Breast epithelium (tissue), 4 donors: ENCODE measurements at regions not wholly inside any gene's neighbourhood (a gene's known extent, or its start where the extent isn't known, plus 50 kb on each side); places are given as distances from the start of the nearest gene placed in this dataset.
"Not testable (repeated sequence)": the region's sequence is repeated elsewhere in the genome, so short reads cannot be mapped to it uniquely, and the experiment has no call there.

Source experiments
- DNase-seq, 2 donors: peaks; one replicate each; pipeline ENCODE4 v3.0.0-alpha.2; 2019; ENCODE audit warnings: low spot score in 2 of 2
- H3K27ac ChIP-seq, 2 donors: fragments of 200-600 bp; sonication (generic) in 1 of 2; one replicate each; pipeline ENCODE4 v1.5.1; 2016 to 2019; ENCODE audit warnings: mild to moderate bottlenecking in 1 of 2
- H3K27me3 ChIP-seq, 2 donors: fragments of 200-600 bp; sonication (generic) in 1 of 2; one replicate each; pipeline versions ENCODE4 v1.5.1 to v1.6.0; 2017 to 2019; ENCODE audit warnings: control low read depth in 1 of 2, mild to moderate bottlenecking in 1 of 2
- H3K36me3 ChIP-seq: fragments of 200-600 bp; one replicate; pipeline ENCODE4 v1.5.1; 2019
- H3K4me1 ChIP-seq, 2 donors: fragments of 200-600 bp; sonication (generic); one replicate each; pipeline ENCODE4 v1.5.1; 2016 to 2019; ENCODE audit warnings: control low read depth in 1 of 2
- H3K4me3 ChIP-seq, 3 donors: fragments of 200-600 bp; sonication (generic); 1 replicate in 2 of 3; 2 replicates in 1 of 3; pipeline ENCODE4 v1.5.1; 2016 to 2019; ENCODE audit warnings: mild to moderate bottlenecking in 3 of 3, moderate library complexity in 2 of 3
- H3K9me3 ChIP-seq, 2 donors: fragments of 200-600 bp; sonication (generic) in 1 of 2; one replicate each; pipeline ENCODE4 v1.5.1; 2016 to 2019; ENCODE audit warnings: control low read depth in 1 of 2
- POLR2A ChIP-seq: fragments of 450-650 bp; IDR thresholded peaks from one replicate; pipeline ENCODE4 v1.6.1; 2016; ENCODE audit warnings: antibody characterized with exemption, mild to moderate bottlenecking, moderate library complexity
- POLR2AphosphoS5 ChIP-seq, 3 donors: sonication (generic); formaldehyde crosslinking; IDR thresholded peaks; one replicate each; pipeline ENCODE4 v1.6.1; 2017; ENCODE audit warnings: antibody characterized with exemption in 3 of 3
- intact Hi-C: fragments of 100-400 bp; cut with DNase I; formaldehyde crosslinking; loops from one replicate; pipeline ENCODE4 v1.15.1; 2023; ENCODE audit warnings: low total_unique reads
- TF ChIP-seq, protein P1 (sequence below), 3 donors: fragments of 450-650 bp; IDR thresholded peaks; one replicate each; pipeline ENCODE4 v1.5.1; 2016 to 2017; ENCODE audit warnings: antibody characterized with exemption in 3 of 3, mild to moderate bottlenecking in 3 of 3, moderate library complexity in 3 of 3

DNA sequence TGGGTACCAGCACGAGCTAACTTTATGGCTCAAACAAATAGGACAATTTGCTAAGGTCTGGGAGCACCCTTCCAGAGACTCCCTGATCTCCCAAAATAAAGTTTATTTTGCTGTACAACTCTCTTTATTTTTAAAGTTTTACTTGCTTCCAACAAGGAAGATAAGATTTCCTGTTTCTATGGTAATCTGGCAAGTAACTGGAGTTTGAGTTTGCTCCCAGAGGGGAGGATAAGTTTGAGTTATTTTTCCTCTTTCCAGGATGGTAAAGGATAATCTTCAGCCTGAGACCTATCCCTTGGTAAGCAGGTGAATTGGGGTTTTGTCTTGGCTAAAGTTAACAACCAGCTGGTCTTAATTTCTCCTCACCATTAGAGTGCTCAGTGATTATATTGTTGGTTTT, 1019.4 kb upstream of the ALCAM start:
- no peak for DNase-seq
- intact Hi-C loops = no loop called here

DNA sequence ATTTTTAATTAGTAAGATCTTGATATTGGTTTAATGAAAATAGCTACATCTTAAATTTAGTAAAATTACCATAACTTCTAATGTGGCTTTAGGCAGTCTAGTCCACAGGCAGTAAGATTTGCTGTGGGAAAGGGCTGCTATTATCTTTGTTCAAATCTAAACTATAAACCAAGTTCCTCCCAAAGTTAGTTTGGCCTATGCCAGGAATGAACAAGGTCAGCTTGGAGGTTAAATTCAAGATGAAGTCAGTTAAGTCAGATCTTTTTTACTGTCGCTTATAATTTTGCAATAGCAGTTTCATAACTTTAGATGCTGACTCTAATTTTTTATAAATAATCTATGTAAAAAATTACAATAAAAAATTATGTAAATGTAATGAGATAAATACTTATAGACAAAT, 1016.9 kb upstream of the ALCAM start:
- DNase-seq = no peak
- no peaks in the 10 kb centered on the region for H3K9me3 ChIP-seq
- H3K4me3 ChIP-seq = no peak overlapping the region
- intact Hi-C loops = no loop called here
- no peaks in the 10 kb centered on the region for H3K36me3 ChIP-seq
- no peaks in the 10 kb centered on the region for H3K27me3 ChIP-seq
- TF ChIP-seq POLR2A = no peak
- H3K27ac ChIP-seq = no peak overlapping the region
- no peaks in the 10 kb centered on the region for H3K4me1 ChIP-seq

More for the DNA sequence above, 1019.4 kb upstream of the ALCAM start:
- Histone ChIP-seq H3K9me3 (no peaks in the 10 kb centered on the region), H3K4me3 (no peak overlapping the region), H3K27ac (no peak overlapping the region), H3K27me3 (no peaks in the 10 kb centered on the region), H3K4me1 (no peaks in the 10 kb centered on the region), H3K36me3 (no peaks in the 10 kb centered on the region)
- TF ChIP-seq POLR2A (no peak), POLR2AphosphoS5 (IDR thresholded peaks at IDR 0.05) (no peak)
- TF ChIP-seq, protein P1, sequence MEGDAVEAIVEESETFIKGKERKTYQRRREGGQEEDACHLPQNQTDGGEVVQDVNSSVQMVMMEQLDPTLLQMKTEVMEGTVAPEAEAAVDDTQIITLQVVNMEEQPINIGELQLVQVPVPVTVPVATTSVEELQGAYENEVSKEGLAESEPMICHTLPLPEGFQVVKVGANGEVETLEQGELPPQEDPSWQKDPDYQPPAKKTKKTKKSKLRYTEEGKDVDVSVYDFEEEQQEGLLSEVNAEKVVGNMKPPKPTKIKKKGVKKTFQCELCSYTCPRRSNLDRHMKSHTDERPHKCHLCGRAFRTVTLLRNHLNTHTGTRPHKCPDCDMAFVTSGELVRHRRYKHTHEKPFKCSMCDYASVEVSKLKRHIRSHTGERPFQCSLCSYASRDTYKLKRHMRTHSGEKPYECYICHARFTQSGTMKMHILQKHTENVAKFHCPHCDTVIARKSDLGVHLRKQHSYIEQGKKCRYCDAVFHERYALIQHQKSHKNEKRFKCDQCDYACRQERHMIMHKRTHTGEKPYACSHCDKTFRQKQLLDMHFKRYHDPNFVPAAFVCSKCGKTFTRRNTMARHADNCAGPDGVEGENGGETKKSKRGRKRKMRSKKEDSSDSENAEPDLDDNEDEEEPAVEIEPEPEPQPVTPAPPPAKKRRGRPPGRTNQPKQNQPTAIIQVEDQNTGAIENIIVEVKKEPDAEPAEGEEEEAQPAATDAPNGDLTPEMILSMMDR (IDR thresholded peaks at IDR 0.05) = no peak

DNA sequence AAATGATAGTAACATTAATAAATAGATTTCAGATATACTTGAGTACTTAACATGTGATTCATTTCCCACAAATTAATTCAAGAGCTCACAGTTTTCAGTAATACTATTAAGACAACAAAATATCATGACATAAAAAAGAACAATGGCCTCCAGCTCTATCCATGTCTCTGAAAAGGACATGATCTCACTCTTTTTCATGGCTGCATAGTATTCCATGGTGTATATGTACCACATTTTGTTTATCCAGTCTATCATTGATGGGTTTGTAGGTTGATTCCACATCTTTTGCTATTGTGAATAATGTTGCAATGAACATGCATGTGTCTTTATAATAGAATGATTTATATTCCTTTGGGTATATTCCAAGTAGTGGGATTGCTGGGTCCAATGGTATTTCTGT, 1012.8 kb upstream of the ALCAM start:
- intact Hi-C loops = no loop called here
- no peaks in the 10 kb centered on the region for H3K36me3 ChIP-seq
- H3K9me3 ChIP-seq = no peaks in the 10 kb centered on the region
- no peak overlapping the region for H3K27ac ChIP-seq
- no peaks in the 10 kb centered on the region for H3K27me3 ChIP-seq
- TF ChIP-seq POLR2AphosphoS5 (IDR thresholded peaks at IDR 0.05) (no peak), POLR2A (no peak)
- TF ChIP-seq, protein P1 (IDR thresholded peaks at IDR 0.05) = no peak
- no peaks in the 10 kb centered on the region for H3K4me1 ChIP-seq
- H3K4me3 ChIP-seq = no peak overlapping the region
- no peak for DNase-seq

DNA sequence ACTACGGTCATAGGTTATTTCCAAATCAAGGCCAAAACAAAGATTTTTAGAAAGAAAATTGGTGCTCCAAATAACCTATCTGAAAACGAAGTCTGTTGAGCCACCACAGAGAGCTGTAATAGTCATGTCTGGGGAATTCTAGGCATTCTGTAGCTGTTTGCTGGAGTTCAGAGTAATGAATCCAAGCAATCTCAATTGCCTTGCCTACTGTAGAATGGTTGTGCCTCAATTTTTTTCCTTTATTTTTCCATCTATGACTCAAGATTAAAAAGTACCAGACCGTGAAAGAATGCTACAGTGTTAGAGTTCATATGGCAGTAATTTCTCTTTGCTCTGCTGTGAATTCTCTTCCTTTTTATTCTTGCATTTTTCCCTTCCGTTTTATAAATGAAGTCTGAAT, 1007.2 kb upstream of the ALCAM start:
- Histone ChIP-seq H3K27ac (no peak overlapping the region), H3K9me3 (no peaks in the 10 kb centered on the region), H3K4me1 (no peaks in the 10 kb centered on the region), H3K4me3 (no peak overlapping the region), H3K27me3 (no peaks in the 10 kb centered on the region), H3K36me3 (no peaks in the 10 kb centered on the region)
- DNase-seq = no peak
- TF ChIP-seq, protein P1 (IDR thresholded peaks at IDR 0.05) = no peak
- TF ChIP-seq POLR2A (no peak), POLR2AphosphoS5 (IDR thresholded peaks at IDR 0.05) (no peak)
- intact Hi-C loops = no loop called here

DNA sequence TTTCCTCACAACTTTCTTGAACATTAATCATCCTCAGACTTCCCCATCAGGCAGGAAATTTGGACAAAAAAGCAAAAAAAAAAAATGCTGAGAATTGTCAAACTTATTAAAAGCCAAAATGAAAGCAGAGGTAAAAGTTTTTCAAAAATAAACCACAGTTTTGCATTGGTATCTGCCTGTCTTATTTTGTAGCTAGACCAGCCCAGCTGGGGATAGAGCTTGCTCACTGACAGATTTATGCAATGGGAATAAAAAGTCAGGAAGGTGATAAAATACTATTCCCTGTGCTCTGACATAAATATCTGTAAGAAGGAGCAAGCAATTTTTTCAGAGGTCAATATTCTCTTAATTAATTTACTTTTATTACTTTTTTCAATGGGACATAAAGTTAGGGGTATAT, 1006.7 kb upstream of the ALCAM start:
- DNase-seq = no peak
- Histone ChIP-seq H3K27ac (no peak overlapping the region), H3K36me3 (no peaks in the 10 kb centered on the region), H3K9me3 (no peaks in the 10 kb centered on the region), H3K4me3 (no peak overlapping the region), H3K27me3 (no peaks in the 10 kb centered on the region), H3K4me1 (no peaks in the 10 kb centered on the region)
- no peak for TF ChIP-seq POLR2AphosphoS5 (IDR thresholded peaks at IDR 0.05)
- TF ChIP-seq POLR2A = no peak
- TF ChIP-seq, protein P1 (IDR thresholded peaks at IDR 0.05) = no peak
- intact Hi-C loops = no loop called here

DNA sequence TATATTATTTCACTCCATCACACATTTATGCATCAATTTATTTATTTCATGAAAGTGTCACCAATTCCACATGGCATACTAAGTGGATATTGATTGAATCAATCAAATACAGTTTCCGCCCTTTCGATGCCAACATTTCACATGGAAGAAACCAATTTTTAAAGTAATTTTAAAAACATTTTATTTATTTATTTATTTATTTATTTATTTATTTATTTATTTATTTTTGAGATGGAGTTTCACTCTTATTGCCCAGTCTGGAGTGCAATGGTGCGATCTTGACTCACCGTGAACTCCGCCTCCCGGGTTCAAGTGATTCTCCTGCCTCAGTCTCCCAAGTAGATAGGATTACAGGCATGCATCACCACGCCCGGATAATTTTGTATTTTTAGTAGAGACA, 1005.0 kb upstream of the ALCAM start:
- DNase-seq, H3K4me1 ChIP-seq, H3K9me3 ChIP-seq, H3K27ac ChIP-seq, H3K36me3 ChIP-seq, intact Hi-C loops, H3K27me3 ChIP-seq, H3K4me3 ChIP-seq: not testable (repeated sequence)
